Stomach (tissue), 4 donors: ENCODE measurements at regions not wholly inside any gene's neighbourhood (a gene's known extent, or its start where the extent isn't known, plus 50 kb on each side); places are given as distances from the start of the nearest gene placed in this dataset.

Experiments used
- EP300 ChIP-seq: sonication (generic); formaldehyde crosslinking; IDR thresholded peaks from one replicate; pipeline ENCODE4 v1.6.1; 2017; ENCODE audit warnings: antibody characterized with exemption
- POLR2A ChIP-seq, 4 donors: fragments of 450-650 bp; IDR thresholded peaks; one replicate each; pipeline ENCODE4 v1.6.1; 2016; ENCODE audit warnings: antibody characterized with exemption in 4 of 4, control low read depth in 2 of 4, mild to moderate bottlenecking in 1 of 4, moderate library complexity in 1 of 4
- POLR2AphosphoS5 ChIP-seq, 3 donors: sonication (generic); formaldehyde crosslinking; IDR thresholded peaks; one replicate each; pipeline ENCODE4 v1.6.1; 2016; ENCODE audit warnings: antibody characterized with exemption in 3 of 3
- TF ChIP-seq, protein P1 (sequence below), 7 experiments: fragments of 450-650 bp in 4 of 7; fragments of 200-600 bp in 3 of 7; sonication (generic) in 3 of 7; IDR thresholded peaks; one replicate each; pipeline ENCODE4 v1.5.1; 2016 to 2019; ENCODE audit warnings: antibody characterized with exemption in 7 of 7, control low read depth in 2 of 7, mild to moderate bottlenecking in 1 of 7

DNA sequence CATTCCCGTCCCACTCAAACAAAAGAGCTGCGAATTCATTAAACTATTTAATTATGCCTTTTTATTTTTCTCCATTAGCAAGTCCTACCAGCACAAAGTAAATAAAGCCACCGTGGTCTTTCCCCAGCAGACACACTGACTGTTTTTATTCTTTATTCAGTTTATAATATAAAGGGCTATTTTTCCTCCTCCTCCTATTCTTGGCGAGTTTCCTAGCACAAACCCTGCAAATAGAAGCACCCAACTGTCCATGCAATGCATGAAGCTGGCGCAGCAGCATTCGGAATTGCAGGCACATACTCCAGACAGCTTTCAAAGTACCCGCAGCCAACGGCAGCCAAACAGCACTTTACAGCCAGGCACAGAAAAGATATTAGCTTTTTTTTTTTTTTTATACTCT, 583.4 kb upstream of the PSMD7 start:
- no peak for TF ChIP-seq EP300
- TF ChIP-seq, protein P1, sequence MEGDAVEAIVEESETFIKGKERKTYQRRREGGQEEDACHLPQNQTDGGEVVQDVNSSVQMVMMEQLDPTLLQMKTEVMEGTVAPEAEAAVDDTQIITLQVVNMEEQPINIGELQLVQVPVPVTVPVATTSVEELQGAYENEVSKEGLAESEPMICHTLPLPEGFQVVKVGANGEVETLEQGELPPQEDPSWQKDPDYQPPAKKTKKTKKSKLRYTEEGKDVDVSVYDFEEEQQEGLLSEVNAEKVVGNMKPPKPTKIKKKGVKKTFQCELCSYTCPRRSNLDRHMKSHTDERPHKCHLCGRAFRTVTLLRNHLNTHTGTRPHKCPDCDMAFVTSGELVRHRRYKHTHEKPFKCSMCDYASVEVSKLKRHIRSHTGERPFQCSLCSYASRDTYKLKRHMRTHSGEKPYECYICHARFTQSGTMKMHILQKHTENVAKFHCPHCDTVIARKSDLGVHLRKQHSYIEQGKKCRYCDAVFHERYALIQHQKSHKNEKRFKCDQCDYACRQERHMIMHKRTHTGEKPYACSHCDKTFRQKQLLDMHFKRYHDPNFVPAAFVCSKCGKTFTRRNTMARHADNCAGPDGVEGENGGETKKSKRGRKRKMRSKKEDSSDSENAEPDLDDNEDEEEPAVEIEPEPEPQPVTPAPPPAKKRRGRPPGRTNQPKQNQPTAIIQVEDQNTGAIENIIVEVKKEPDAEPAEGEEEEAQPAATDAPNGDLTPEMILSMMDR (IDR thresholded peaks at IDR 0.05) = no peak
- TF ChIP-seq POLR2AphosphoS5 (IDR thresholded peaks at IDR 0.05) = no peak
- no peak for TF ChIP-seq POLR2A (IDR thresholded peaks at IDR 0.05)
